ENCODE measurements at regions not wholly inside any gene's neighbourhood (a gene's known extent, or its start where the extent isn't known, plus 50 kb on each side); places are given as distances from the start of the nearest gene placed in this dataset.

- 67% methylated on average over 2 of the region's 2 CpGs for WGBS
- Histone ChIP-seq H3K27me3 (no peaks in the 10 kb centered on the region), H3K36me3 (no peaks in the 10 kb centered on the region), H3K4me3 (no peak overlapping the region), H3K9me3 (no peaks in the 10 kb centered on the region), H3K27ac (no peak overlapping the region), H3K4me1 (no peaks in the 10 kb centered on the region)
- DNase-seq (ENCODE audit: low spot score in 2 of 2) = no peak
- TF ChIP-seq EP300 (IDR thresholded peaks at IDR 0.05) (no peak), CTCF (IDR thresholded peaks at IDR 0.05) (no peak), POLR2A (IDR thresholded peaks at IDR 0.05) (no peak), POLR2AphosphoS5 (IDR thresholded peaks at IDR 0.05) (no peak)
Observed at GRCh38 chr4:96974295-96974694, 1134.4 kb downstream of the PDHA2 start.

GRCh38 chr4:96983830-96984229 is 1143.9 kb downstream of the PDHA2 start:
- Histone ChIP-seq H3K4me3 (no peak overlapping the region), H3K27ac (no peak overlapping the region)

GRCh38 chr4:96986816-96987215 is 1146.9 kb downstream of the PDHA2 start:
- 73% methylated on average over 1 of the region's 1 CpG for WGBS
- no peak overlapping the region for H3K4me3 ChIP-seq

More at GRCh38 chr4:96983830-96984229, 1143.9 kb downstream of the PDHA2 start:
- WGBS = 72% methylated on average over 1 of the region's 1 CpG
- no peaks in the 10 kb centered on the region for H3K4me1 ChIP-seq
- H3K27me3 ChIP-seq = no peaks in the 10 kb centered on the region
- DNase-seq (ENCODE audit: low spot score in 2 of 2) = no peak
- H3K9me3 ChIP-seq = peaks cover 5% of the 10 kb centered on the region
- TF ChIP-seq CTCF (IDR thresholded peaks at IDR 0.05) (no peak), POLR2A (IDR thresholded peaks at IDR 0.05) (no peak), EP300 (IDR thresholded peaks at IDR 0.05) (no peak), POLR2AphosphoS5 (IDR thresholded peaks at IDR 0.05) (no peak)
- H3K36me3 ChIP-seq = no peaks in the 10 kb centered on the region

GRCh38 chr4:96991083-96991482 is 1151.2 kb downstream of the PDHA2 start:
- H3K27ac ChIP-seq = no peak overlapping the region
- H3K4me3 ChIP-seq = no peak overlapping the region
- H3K27me3 ChIP-seq = no peaks in the 10 kb centered on the region
- H3K4me1 ChIP-seq = no peaks in the 10 kb centered on the region
- WGBS = 79% methylated on average over 1 of the region's 1 CpG
- TF ChIP-seq POLR2AphosphoS5 (IDR thresholded peaks at IDR 0.05) (no peak), EP300 (IDR thresholded peaks at IDR 0.05) (no peak)
- no peak for DNase-seq (ENCODE audit: low spot score in 2 of 2)
- H3K9me3 ChIP-seq = no peaks in the 10 kb centered on the region
- H3K36me3 ChIP-seq = no peaks in the 10 kb centered on the region

More at GRCh38 chr4:96986816-96987215, 1146.9 kb downstream of the PDHA2 start:
- Histone ChIP-seq H3K27me3 (no peaks in the 10 kb centered on the region), H3K36me3 (no peaks in the 10 kb centered on the region), H3K4me1 (no peaks in the 10 kb centered on the region), H3K9me3 (no peaks in the 10 kb centered on the region), H3K27ac (no peak overlapping the region)
- no peak for TF ChIP-seq POLR2AphosphoS5 (IDR thresholded peaks at IDR 0.05)
- TF ChIP-seq EP300 (IDR thresholded peaks at IDR 0.05) = no peak
- TF ChIP-seq POLR2A (IDR thresholded peaks at IDR 0.05) = no peak
- TF ChIP-seq CTCF (IDR thresholded peaks at IDR 0.05) = no peak
- no peak for DNase-seq (ENCODE audit: low spot score in 2 of 2)

GRCh38 chr4:96992443-96992842 is 1150.8 kb downstream of the STPG2 start:
- H3K4me3 ChIP-seq = no peak overlapping the region
- no peaks in the 10 kb centered on the region for H3K9me3 ChIP-seq
- no peaks in the 10 kb centered on the region for H3K36me3 ChIP-seq
- H3K27ac ChIP-seq = no peak overlapping the region
- no peaks in the 10 kb centered on the region for H3K27me3 ChIP-seq
- no peaks in the 10 kb centered on the region for H3K4me1 ChIP-seq
- WGBS = 88% methylated on average over 4 of the region's 4 CpGs
- no peak for DNase-seq (ENCODE audit: low spot score in 2 of 2)
- TF ChIP-seq POLR2A (IDR thresholded peaks at IDR 0.05) = no peak

GRCh38 chr4:96993560-96993959 is 1149.7 kb downstream of the STPG2 start:
- no peak for DNase-seq (ENCODE audit: low spot score in 2 of 2)
- Histone ChIP-seq H3K4me3 (no peak overlapping the region), H3K9me3 (no peaks in the 10 kb centered on the region), H3K36me3 (no peaks in the 10 kb centered on the region), H3K27ac (no peak overlapping the region), H3K27me3 (no peaks in the 10 kb centered on the region), H3K4me1 (no peaks in the 10 kb centered on the region)
- no peak for TF ChIP-seq POLR2A (IDR thresholded peaks at IDR 0.05)
- no peak for TF ChIP-seq CTCF (IDR thresholded peaks at IDR 0.05)
- TF ChIP-seq POLR2AphosphoS5 (IDR thresholded peaks at IDR 0.05) = no peak
- TF ChIP-seq EP300 (IDR thresholded peaks at IDR 0.05) = no peak
- 86% methylated on average over 3 of the region's 3 CpGs for WGBS

Measured in suprapubic skin (tissue), 4 donors.